Endothelial cell (in vitro differentiated cells): ENCODE measurements at regions not wholly inside any gene's neighbourhood (a gene's known extent, or its start where the extent isn't known, plus 50 kb on each side); places are given as distances from the start of the nearest gene placed in this dataset.

ENCODE experiments used
- DNase-seq: peaks from one replicate; pipeline ENCODE4 v3.0.0; 2021; ENCODE audit warnings: low spot score
- H3K27ac Mint-ChIP-seq: one replicate; pipeline ENCODE4 v1.8.0; 2021; ENCODE audit warnings: mixed read lengths, inconsistent platforms; ENCODE audit not compliant: unreplicated experiment
- H3K27me3 Mint-ChIP-seq: one replicate; pipeline ENCODE4 v1.8.0; 2021; ENCODE audit warnings: mild to moderate bottlenecking, moderate library complexity, mixed read lengths, inconsistent platforms; ENCODE audit not compliant: unreplicated experiment
- H3K36me3 Mint-ChIP-seq: one replicate; pipeline ENCODE4 v1.8.0; 2021; ENCODE audit warnings: mild to moderate bottlenecking, low read depth, mixed read lengths, inconsistent platforms; ENCODE audit not compliant: unreplicated experiment
- H3K4me1 Mint-ChIP-seq: one replicate; pipeline ENCODE4 v1.8.0; 2021; ENCODE audit warnings: mild to moderate bottlenecking, mixed read lengths, inconsistent platforms; ENCODE audit not compliant: unreplicated experiment
- H3K4me3 Mint-ChIP-seq: one replicate; pipeline ENCODE4 v1.8.0; 2021; ENCODE audit warnings: mild to moderate bottlenecking, mixed read lengths, inconsistent platforms; ENCODE audit not compliant: unreplicated experiment
- H3K9me3 Mint-ChIP-seq: one replicate; pipeline ENCODE4 v1.8.0; 2021; ENCODE audit warnings: mixed read lengths, inconsistent platforms; ENCODE audit not compliant: unreplicated experiment
- TF ChIP-seq, protein P1 (sequence below): fragments of 200-600 bp; sonication (generic); IDR thresholded peaks from one replicate; pipeline ENCODE4 v1.5.0; 2021; ENCODE audit warnings: antibody characterized with exemption; ENCODE audit not compliant: unreplicated experiment

DNA sequence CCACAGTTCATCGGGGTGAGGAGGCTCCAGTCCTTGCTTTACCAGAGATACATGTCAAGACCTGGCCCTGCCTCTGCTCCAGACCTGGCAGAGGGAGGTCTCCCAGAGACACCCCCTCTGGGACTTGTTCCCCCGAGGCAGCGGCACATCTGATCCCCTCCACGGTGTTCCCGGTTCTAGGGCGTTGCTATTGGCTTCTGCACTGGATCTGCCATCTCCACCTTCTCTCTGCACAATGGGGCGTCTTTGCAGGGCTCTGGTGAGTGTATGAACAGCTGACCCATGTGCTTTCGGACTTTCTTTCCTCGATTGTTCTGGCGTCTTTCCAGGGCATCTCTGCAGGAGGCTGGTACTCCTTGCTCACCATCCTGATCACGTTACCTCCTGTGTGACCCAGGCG lies 930.4 kb downstream of the TBC1D22A start:
- Mint-ChIP-seq H3K9me3 (no peaks in the 10 kb centered on the region), H3K4me3 (no peak overlapping the region), H3K27ac (no peak overlapping the region), H3K27me3 (peaks cover 2% of the 10 kb centered on the region), H3K4me1 (no peaks in the 10 kb centered on the region), H3K36me3 (no peaks in the 10 kb centered on the region)
- no peak for DNase-seq
- TF ChIP-seq, protein P1, sequence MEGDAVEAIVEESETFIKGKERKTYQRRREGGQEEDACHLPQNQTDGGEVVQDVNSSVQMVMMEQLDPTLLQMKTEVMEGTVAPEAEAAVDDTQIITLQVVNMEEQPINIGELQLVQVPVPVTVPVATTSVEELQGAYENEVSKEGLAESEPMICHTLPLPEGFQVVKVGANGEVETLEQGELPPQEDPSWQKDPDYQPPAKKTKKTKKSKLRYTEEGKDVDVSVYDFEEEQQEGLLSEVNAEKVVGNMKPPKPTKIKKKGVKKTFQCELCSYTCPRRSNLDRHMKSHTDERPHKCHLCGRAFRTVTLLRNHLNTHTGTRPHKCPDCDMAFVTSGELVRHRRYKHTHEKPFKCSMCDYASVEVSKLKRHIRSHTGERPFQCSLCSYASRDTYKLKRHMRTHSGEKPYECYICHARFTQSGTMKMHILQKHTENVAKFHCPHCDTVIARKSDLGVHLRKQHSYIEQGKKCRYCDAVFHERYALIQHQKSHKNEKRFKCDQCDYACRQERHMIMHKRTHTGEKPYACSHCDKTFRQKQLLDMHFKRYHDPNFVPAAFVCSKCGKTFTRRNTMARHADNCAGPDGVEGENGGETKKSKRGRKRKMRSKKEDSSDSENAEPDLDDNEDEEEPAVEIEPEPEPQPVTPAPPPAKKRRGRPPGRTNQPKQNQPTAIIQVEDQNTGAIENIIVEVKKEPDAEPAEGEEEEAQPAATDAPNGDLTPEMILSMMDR, result no peak

DNA sequence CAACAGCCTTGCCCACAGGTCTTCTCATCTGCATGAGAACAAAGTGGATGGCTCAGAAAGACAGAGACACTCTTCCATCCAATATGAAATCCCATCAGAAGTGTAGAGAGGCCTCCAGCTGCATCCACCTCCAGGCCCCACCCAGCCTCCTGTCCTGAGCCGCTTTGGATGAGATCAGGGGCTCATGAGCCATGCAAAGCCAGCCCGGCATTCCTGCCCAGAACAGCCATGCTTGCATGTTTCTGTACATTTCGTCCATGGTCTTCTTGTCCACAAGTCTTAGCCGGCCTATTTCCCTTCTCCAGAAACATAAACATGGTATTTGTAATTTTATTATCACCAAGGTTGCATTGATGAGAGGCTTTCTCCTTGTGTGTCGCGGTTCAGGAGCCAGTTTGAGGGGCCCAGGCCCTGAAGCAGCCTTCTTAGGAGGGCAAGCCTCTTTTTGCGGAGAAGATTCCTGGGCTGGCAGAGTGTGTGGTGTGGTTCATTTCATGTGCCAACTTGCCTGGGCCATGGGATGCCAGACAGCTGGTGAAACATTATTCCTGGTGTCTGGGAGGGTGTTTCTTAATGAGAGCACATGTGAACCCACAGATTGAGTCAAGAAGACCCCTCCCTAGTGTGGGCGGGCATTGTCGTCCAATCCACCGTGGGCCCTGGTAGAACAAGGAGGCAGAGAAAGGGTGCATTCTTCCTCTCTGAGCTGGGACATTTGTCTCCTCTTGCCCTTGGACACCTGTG lies 928.9 kb downstream of the TBC1D22A start:
- TF ChIP-seq, protein P1, result no peak
- H3K4me1 Mint-ChIP-seq, result no peaks in the 10 kb centered on the region
- DNase-seq, result no peak
- no peak overlapping the region for H3K4me3 Mint-ChIP-seq
- no peaks in the 10 kb centered on the region for H3K36me3 Mint-ChIP-seq
- H3K27me3 Mint-ChIP-seq, result peaks cover 5% of the 10 kb centered on the region
- no peak overlapping the region for H3K27ac Mint-ChIP-seq
- peaks cover 10% of the 10 kb centered on the region for H3K9me3 Mint-ChIP-seq

GRCh38 chr22:47690586-47690985 lies 928.1 kb downstream of the TBC1D22A start:
- no peak overlapping the region for H3K4me3 Mint-ChIP-seq
- TF ChIP-seq, protein P1, result no peak
- no peak for DNase-seq
- no peaks in the 10 kb centered on the region for H3K36me3 Mint-ChIP-seq
- no peaks in the 10 kb centered on the region for H3K4me1 Mint-ChIP-seq
- H3K9me3 Mint-ChIP-seq, result peaks cover 12% of the 10 kb centered on the region
- no peak overlapping the region for H3K27ac Mint-ChIP-seq
- peaks cover 5% of the 10 kb centered on the region for H3K27me3 Mint-ChIP-seq

GRCh38 chr22:47690166-47690565 lies 927.7 kb downstream of the TBC1D22A start:
- no peak overlapping the region for H3K4me3 Mint-ChIP-seq
- peaks cover 16% of the 10 kb centered on the region for H3K9me3 Mint-ChIP-seq
- no peak for DNase-seq
- H3K36me3 Mint-ChIP-seq, result no peaks in the 10 kb centered on the region
- TF ChIP-seq, protein P1, result no peak
- no peak overlapping the region for H3K27ac Mint-ChIP-seq
- H3K4me1 Mint-ChIP-seq, result no peaks in the 10 kb centered on the region
- peaks cover 5% of the 10 kb centered on the region for H3K27me3 Mint-ChIP-seq

GRCh38 chr22:47687776-47688175 lies 925.3 kb downstream of the TBC1D22A start:
- Mint-ChIP-seq H3K9me3 (peaks cover 31% of the 10 kb centered on the region), H3K27me3 (peaks cover 5% of the 10 kb centered on the region), H3K4me1 (no peaks in the 10 kb centered on the region), H3K27ac (no peak overlapping the region), H3K4me3 (no peak overlapping the region), H3K36me3 (peaks cover 6% of the 10 kb centered on the region)
- TF ChIP-seq, protein P1, result no peak
- no peak for DNase-seq
